HG03521 (cell line): ENCODE measurements at regions not wholly inside any gene's neighbourhood (a gene's known extent, or its start where the extent isn't known, plus 50 kb on each side); places are given as distances from the start of the nearest gene placed in this dataset.

Source experiments
- ATAC-seq: cut with Tn5 transposase; IDR thresholded peaks from one replicate; pipeline ENCODE4 v1.9.1; 2021; ENCODE audit warnings: mild to moderate bottlenecking, moderate library complexity; ENCODE audit not compliant: unreplicated experiment

- ATAC-seq: no peak
These were observed 94.0 kb upstream of the PPP2R2D start for GRCh38 chr10:131806646-131807317.

- no peak for ATAC-seq
These were observed 92.4 kb upstream of the PPP2R2D start for GRCh38 chr10:131808370-131808930.

GRCh38 chr10:131810036-131810804 is 90.6 kb upstream of the PPP2R2D start:
- ATAC-seq: no peak

DNA sequence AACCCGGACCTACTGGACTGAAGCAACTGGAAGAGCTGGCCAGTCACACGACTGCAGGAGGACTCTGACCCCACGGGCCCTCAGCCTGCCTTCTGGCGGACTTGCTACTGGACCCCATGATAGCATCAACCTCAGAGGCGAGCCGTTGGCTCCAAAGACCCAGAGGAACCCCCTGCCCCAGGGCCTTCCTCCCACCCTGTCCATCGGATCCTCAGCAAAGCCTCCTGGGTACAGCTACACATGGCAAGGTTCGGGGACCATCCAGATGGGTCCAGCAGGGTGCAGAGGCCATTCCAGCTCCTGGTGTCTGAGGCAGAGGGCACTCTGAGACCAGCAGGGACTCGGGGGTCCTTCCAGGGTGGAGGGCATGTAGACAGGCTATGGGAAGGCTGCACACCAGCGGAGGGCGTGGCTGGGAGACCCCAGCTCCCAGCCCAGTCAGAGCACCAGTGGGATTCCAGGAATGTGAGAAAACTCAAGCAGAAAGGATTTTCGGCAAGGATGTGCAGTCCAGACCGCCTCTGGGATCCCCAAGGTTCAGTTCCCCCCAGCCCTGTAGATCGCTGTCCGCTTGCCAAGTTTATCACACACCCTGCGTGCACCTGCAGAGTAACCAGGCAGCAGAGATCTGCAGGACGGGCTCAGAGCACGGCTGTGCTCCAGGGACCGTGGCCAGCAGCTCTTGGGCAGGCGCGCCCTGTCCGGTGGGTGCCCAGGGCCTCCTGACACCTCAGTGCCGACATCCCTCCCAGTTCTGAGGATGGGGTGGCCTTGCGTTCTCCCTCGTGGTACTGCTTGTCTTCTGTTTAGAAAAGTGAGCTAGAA is 89.8 kb upstream of the PPP2R2D start:
- no peak for ATAC-seq

GRCh38 chr10:131811630-131812403 is 89.0 kb upstream of the PPP2R2D start:
- ATAC-seq: no peak

- ATAC-seq: no peak
These were observed 87.8 kb upstream of the PPP2R2D start for GRCh38 chr10:131812736-131813604.

DNA sequence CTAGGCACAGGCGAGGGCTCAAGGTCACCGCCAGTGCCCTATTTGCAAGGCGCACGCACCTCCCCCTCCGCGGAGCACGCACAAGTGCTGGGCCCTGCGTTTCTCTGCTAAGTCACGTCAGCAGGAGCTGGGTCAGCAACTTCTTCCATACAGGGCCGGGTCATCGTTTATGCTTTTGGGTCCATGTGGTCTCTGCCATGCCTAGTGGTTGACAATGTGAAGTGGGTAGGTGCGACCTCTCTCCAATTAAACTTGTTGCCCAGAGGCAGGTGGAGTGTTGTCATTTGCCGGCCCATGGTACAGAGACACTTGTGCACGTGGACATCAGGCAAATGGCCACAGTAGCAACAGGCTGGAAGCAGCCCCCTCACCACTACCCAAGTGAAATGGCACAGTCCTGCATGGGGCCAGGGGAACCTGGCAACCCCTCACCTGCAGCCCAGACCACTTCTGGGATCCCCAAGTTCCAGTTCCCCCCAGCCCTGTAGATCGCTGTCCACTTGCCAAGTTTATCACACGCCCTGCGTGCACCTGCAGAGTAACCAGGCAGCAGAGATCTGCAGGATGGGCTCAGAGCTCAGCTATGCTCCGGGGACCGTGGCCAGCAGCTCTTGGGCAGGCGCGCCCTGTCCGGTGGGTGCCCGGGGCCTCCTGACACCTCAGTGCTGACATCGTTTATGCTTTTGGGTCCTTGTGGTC is 86.1 kb upstream of the PPP2R2D start:
- no peak for ATAC-seq

DNA sequence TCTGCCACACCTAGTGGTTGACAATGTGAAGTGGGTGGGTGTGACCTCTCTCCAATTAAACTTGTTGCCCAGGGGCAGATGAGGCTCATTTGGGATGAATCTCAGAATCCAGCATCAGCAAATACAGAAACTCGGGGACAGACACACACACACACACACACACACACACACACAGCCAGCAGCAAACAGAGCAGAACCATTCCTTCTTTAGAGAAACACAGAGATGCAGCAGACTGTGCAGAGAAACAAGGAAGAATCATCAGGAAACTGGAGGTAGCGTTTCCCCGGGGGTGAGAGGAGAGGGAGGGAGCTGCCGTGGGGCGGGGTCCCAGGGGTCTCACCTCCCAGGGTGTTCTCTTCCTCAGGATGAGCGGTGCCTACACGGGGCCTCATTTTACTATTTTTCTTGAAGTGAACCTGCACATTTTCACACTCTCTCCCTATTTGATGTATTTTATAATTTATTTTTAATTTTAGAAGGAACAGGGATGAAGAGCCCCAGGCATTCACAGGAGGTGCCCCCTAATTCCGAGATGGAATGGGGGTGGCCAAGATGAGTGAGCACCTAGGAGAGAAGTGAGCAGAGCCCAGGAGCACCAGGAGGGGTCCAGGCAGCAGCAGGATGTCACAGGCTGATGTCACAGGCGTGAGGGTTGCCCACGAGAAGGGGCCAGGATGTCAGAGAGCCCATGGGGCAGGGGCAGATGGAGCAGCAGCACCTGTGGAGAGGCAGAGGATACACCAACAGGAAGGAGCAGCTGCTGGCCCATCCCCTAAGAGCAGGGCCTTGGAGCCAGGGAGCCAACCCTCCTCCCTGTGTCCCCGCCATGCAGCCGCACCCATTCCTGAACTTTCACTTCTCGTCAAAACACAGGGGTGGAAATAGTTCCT is 85.3 kb upstream of the PPP2R2D start:
- no peak for ATAC-seq

DNA sequence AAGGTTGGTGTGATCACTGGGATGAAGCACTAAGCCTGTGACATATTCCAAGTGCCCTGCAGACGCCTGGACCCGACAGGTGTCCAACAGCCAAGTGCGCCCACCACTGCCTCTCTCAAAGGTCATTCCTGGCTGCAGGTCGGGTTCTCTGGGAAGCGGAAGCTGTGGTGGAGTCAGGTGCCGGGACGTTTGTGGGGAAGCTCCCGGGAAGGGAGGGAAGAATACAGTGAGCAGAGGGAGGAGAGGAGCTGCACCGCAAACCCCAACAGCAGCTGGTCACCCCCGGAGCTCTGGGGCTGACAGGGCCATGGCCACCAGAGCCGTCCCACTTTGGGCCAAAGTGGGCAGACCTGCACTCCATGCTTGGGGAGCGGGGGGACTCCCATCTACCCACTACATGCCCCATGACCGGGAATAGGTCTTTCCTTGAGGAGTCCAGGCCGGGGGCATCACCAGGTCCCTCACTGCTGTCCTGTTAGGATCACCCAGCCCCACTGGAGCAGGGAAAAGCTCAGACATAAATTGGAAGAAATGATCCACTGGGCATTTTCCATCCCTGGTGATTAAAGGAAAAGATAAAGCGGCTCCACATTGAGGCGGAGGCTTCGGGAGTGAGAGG is 84.5 kb upstream of the PPP2R2D start:
- ATAC-seq: no peak

DNA sequence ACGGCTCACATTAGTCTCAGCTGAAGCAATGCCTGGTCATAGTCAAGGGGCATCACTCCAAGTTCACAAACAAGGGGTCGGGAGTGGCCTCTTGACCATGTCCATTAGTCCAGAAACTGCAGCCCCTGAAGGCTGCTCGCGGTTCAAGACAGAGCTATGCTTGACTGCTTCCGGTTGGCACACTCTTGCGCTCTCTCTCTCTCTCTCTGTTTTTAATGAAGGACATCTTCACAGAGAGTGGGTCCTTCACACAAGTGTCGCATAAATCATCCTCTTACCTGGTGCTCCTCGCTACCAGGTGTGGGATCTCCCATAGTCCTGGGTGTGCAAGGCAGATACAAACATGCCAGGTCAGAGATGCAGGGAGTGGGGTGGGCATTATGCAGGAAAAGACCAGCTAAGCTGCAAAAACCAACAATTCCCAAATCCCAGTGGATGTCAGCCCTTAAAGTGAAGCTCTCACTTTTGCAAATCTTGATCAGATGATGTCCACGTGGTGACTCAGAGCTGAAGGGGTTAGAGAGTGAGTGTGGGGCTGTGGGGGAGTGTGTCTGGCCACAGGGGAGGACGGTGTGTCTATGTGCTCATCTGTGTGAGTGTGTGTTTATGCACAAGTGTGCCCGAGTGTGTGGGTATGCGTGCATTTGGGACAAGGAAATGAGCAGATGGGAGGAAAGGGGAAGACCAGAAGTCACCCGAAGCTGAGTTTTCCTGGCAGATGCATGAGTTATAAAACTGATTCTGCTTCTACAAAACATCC is 83.7 kb upstream of the PPP2R2D start:
- no peak for ATAC-seq

GRCh38 chr10:131817866-131818509 is 82.8 kb upstream of the PPP2R2D start:
- no peak for ATAC-seq

GRCh38 chr10:131818510-131819234 is 82.1 kb upstream of the PPP2R2D start:
- ATAC-seq: no peak

- ATAC-seq: no peak
These were observed 81.4 kb upstream of the PPP2R2D start for GRCh38 chr10:131819241-131820072.

- no peak for ATAC-seq
These were observed 80.2 kb upstream of the PPP2R2D start for GRCh38 chr10:131820626-131821025.
